HPDE6-E6E7 (cell line): ENCODE measurements at regions not wholly inside any gene's neighbourhood (a gene's known extent, or its start where the extent isn't known, plus 50 kb on each side); places are given as distances from the start of the nearest gene placed in this dataset.

Experiments used
- DNase-seq: peaks from one replicate; pipeline ENCODE4 v3.0.0; 2011; ENCODE audit warnings: missing footprints; ENCODE audit errors: extremely low spot score

DNA sequence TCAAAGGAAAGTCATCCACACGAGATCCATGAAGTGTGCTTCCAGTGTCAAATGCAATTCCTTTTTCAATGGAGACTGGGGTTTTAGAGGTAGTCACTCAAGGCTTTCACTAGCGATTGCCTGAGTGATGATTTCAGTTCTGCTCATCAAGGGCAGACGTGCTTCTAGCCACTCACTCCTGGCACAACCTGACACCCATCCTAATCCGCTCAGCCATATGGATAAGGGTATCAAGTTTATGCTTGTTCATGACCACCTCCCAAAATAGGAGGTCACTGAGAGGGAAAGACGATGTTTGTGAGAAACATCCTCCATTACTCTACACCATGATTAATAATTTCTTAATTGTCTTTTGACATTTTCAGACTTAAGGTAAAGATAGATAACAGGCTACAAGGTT, 91.3 kb upstream of the HEY2 start:
- DNase-seq = no peak

- DNase-seq = no peak
Observed at GRCh38 chr6:125658759-125659431, 90.5 kb upstream of the HEY2 start.

DNA sequence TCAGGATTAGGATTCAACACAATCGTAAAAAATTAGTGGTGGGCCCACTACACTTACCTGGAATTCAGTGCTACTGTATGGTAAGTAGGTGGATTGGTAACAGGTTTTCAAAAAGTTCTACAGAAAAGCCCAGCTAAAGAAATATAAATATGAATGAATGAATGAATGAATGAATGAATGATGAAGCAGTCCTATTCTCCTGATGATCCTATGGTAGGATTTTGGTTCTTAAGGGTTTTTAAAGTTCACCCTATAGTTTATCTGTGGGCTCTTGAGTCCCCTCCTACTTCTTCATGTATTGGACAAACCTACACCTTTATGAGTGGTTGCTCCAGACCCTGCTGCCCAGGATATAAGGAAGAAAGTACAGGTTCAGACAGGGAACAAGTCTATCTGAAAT, 89.5 kb upstream of the HEY2 start:
- DNase-seq = no peak

- DNase-seq = no peak
Observed at GRCh38 chr6:125662296-125662695, 87.1 kb upstream of the HEY2 start.

DNA sequence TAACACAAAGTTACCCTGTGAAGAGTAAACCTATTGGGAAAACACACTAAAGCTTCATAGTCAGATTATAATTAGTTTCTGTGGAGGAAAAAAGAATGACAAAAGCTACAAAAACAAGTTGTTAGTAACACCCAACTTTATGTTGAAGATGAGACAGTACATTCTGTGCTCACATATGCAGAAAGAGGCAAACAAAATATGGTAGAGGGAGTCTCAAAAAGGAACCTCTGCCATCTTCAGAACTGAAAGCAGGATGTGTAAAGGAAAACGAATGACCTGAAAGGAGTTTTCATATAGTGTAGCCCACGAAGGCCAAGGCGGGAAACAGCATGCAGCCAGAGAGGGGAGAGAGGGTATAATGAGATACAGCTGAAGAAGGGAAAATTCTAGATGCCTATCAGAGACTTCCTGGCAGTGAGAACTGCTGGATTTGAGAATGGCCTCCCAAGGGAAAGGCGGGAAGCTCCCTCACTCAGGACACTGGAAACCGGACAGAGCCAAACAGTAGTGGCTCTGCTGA, 84.1 kb upstream of the HEY2 start:
- DNase-seq = no peak

DNA sequence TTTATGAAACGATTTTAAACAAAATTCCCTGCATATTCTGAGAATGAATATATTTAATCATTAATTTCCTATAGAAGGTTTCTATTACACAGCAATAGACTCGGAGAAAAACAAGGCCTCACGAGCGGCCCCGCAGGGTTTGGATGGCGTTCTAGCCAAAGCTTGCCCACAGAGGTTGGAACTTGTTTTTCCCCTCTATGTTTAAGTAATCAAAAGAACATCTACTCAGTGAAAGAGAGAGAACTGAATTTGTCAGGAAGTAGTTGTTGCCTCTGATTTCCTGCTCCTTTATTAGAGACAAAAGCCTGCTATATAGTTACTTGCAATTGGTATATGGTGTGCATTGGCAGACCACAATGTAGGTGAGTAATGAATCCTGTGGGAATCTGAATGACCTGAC, 82.1 kb upstream of the HEY2 start:
- DNase-seq = no peak

DNA sequence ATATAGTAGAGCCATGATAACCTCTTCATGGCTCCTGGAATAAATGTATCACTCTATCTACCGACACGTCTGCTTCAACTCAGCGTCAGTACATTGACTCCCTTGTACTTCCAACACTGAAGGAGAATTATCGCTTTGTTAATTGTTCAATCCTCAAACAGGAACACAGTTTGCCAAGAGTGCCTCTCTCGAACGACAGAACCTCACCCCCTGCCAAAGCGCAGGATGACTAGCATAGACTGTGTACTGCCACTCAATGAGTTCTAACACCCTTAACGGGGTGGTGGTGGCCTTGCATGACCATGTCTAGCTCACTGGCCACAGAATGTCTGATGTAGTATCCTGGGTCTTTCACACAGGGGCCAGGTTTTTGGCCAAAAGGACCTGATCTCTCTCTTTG, 81.4 kb upstream of the HEY2 start:
- DNase-seq = no peak

- DNase-seq = no peak
Observed at GRCh38 chr6:125670568-125670967, 78.9 kb upstream of the HEY2 start.

- no peak for DNase-seq
Observed at GRCh38 chr6:125671323-125671722, 78.1 kb upstream of the HEY2 start.

DNA sequence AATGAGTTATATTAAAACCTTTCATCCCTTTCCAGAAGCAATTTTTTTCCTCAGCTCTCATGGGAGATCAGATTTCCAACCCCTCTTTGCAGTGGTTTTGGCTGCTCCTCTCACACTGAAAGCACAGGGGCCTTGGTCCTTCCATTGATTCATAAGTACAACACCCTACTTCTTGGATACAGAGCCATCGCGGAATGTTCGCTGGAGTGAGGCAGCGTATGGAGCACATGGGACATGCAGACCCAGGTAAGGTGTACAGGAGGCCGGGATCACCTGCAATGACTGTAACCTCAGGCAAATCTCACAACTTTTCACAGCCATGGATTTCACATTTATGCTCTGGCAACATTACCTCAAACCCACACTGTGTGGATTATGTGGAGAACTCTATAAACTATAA, 75.2 kb upstream of the HEY2 start:
- no peak for DNase-seq

DNA sequence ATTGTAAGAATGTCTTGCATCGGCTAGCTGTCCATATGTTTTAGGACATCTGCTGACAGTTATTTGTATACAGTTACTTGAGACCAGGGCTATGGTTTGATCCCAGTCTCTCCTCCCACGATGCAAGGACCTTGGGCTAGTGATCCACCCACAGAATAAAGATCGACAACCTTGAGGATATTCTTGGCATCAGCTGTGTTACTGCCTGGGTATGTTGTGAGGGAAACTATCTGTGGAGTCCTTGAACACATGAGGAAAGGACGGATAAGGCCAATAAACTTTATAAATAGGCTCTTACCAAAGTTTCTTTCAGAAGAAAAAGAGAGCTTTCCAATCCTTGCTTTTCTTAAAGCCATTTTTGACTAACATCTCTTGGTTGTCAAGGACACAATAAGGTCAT, 70.8 kb upstream of the HEY2 start:
- no peak for DNase-seq

DNA sequence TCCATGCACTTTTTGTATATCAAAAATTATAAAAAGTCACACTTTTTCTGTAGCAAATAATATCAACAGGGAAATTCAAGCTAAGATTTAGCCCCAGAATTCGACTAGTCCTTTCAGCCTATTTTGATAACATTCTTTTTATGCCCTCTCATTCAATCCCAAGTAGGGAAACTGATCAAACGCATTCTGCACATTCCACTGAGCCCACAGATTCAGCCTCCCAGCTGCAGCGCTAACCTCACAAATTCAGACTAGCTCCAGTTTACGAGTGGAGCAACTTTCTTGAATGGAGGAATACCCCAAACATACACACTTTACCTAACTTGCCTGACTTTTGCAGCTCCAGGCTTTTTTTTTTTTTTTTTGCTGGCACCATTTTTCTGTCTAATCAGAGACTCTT, 70.3 kb upstream of the HEY2 start:
- no peak for DNase-seq

- no peak for DNase-seq
Observed at GRCh38 chr6:125679651-125680050, 69.8 kb upstream of the HEY2 start.

- DNase-seq = no peak
Observed at GRCh38 chr6:125682939-125683338, 66.5 kb upstream of the HEY2 start.

DNA sequence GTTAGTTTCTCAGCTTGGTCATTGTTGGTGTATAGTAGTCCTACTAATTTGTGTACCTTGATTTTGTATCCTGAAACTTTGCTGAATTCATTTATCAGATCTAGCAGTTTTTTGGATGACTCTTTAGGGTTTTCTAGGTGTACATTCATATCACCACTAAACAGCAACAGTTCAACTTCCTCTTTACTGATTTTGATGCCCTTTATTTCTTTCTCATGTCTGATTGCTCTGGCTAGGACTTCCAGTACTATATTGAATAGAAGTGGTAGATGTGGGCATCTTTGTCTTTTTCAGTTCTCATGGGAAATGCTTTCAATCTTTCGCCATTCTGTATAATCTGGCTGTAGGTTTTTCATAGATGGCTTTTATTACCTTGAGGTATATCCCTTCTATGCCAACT, 61.3 kb upstream of the HEY2 start:
- no peak for DNase-seq

GRCh38 chr6:125693480-125693879, 56.0 kb upstream of the HEY2 start:
- DNase-seq = no peak

GRCh38 chr6:125699591-125699990, 49.8 kb upstream of the HEY2 start:
- DNase-seq = no peak
